Umbilical cord (tissue), 1 donor: ENCODE measurements at regions not wholly inside any gene's neighbourhood (a gene's known extent, or its start where the extent isn't known, plus 50 kb on each side); places are given as distances from the start of the nearest gene placed in this dataset.
"Not testable (repeated sequence)": the region's sequence is repeated elsewhere in the genome, so short reads cannot be mapped to it uniquely, and the experiment has no call there.

Experiments
- DNase-seq: peaks from one replicate; pipeline ENCODE4 v3.0.0-alpha.2; 2015; ENCODE audit warnings: low spot score

DNA sequence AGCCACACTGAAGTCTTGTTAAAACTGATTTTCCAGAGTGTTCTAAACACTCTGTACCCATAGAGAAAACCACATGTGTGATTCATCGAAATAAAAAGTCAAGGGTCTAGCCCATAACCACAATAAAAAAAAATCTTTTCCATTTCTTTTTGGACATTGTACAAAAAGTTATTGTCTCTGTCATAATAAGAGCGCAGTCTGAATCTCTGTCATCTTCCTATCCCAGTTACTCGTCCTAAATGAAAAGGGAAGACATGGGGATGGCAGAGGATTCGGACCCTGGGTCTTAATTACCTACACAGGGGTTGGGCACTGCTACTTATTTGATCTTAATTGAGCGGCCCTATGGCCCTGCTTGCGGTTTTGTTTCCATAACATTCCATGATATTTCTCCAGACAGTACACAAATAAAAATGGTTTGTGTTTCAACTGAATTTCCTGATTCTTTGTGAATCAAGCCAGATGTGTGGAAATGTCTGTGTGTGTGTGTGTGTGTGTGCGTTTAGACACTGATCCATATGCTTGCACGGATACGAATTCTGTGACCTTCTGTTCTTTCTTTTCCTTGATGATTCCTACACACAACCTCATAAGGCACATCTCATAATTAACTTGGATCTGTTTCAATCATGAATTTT is 133.4 kb upstream of the SPATS2L start:
- no peak for DNase-seq

DNA sequence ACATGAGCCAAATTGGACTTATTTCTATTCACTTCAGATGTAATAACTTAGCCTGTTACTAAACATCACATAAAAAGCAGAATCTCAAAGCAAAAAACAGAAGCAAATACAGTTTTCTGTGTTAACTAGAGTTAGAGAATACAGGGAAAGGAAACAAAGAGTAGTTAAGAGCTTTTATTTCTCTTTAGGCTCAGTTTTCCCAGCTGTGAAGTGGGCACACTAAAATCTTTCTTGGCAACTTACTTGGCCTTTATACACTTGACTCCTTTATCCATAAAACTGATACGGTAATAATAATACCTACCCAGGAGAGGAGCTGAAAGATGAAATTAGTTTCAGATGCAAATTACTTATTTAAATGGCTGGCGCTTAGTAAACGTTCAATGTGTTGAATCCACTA is 132.8 kb upstream of the SPATS2L start:
- no peak for DNase-seq

DNA sequence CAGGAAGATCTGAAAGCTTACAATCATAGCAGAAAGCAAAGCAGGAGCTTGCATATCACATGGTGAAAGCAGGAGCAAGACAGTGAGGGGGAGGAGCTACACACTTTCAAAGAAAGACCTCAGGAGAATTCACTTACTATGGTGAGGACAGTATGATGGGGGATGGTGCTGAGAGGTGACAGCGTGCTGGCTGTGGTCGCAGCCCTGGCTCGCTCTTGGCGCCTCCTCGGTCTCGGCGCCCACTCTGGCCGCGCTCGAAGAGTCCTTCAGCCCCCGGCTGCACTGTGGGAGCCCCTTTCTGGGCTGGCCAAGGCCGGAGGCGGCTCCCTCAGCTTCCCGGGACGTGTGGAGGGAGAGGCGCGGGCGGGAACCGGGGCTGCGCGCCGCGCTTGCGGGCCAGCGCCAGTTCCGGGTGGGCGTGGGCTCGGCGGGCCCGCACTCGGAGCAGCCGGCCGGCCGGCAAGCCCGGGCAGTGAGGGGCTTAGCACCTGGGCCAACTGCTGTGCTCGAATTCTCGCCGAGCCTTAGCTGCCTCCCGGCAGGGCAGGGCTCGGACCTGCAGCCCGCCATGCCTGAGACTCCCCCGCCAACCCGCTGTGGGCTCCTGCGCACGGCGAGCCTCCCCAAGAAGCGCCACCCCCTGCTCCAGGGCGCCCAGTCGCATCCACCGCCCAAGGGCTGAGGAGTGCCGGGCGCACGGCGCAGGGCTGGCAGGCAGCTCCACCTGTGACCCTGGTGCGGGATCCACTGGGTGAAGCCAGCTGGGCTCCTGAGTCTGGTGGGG is 131.9 kb upstream of the SPATS2L start:
- DNase-seq: no peak

DNA sequence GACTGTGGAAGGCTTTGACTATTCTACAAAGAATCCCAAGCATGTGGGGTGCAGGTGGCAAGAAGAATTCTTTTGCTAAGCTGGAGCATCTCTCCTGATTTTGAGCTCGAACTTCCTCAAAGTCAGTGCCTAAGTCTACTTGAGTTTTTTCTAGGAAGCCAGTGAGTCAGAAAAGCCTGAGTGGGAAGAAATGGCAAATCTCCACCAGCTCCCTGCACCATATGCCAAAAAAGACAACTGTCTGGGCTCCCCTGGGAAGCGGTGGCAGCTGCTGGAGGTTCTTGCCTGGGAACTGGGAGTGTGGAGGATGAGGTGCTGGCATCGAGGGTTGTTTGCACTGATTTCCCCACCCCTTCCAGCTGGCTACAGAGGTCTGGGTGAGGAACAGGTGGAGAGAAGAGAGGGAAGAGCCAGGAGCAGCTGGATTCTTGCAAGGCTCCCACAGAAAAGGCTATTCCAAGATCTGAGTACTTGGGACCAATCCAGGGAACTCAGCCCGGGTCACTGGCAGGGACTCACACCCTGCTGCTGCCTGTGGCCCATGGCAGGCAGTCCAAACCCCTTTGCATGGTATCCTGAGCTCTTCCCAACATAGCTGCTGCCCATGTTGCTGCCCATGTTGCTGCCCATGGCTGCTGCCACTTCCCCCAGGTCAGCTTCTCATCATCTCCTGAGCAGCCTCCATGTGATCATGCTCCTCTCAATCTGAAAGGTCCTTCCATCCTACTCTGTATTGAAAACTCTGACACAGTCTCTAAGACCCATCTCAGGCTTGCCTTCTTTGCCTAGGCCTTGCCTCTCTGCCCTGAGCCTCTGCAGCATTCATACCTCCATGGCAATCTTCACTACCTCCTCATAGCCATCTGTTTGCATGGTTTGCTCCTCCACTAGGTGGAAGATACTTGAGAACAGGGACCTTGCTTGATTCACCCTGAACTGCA is 128.3 kb upstream of the SPATS2L start:
- DNase-seq: no peak

DNA sequence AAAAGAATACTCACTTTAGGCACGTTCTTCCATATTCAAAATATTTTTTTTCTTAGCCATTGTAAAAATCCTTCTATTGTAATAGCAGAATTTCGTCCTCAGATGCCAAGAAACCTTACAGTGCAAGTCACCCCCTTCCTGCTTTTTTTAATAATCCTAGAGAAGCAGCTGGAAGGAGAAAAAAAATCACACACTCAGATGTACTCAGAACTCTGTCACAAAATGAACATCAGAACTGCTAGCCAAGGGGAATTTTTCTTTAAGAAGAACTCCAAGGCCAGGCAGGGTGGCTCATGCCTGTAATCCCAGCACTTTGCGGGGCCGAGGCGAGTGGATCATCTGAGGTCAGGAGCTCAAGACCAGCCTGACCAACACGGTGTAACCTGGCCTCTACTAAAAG is 127.3 kb upstream of the SPATS2L start:
- no peak for DNase-seq

DNA sequence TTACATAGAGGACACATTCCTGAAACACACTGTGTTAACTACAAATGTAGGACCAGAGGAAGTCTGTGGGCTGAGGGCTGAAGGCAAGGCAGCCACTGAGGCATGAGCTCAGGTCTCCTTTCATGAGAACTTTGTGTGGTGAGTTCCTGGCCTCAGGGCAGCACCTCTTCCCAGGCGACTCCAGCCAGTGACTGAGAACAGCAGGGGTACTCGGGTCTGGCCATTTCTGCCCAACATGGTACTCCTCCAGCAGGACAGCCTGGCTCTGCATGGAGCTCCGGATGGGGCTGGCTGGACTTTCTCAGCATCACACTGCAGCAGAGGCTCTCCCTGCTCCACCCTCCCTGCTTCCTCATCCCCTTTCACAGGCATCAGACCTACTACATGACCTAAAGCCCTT is 125.5 kb upstream of the SPATS2L start:
- DNase-seq: no peak

DNA sequence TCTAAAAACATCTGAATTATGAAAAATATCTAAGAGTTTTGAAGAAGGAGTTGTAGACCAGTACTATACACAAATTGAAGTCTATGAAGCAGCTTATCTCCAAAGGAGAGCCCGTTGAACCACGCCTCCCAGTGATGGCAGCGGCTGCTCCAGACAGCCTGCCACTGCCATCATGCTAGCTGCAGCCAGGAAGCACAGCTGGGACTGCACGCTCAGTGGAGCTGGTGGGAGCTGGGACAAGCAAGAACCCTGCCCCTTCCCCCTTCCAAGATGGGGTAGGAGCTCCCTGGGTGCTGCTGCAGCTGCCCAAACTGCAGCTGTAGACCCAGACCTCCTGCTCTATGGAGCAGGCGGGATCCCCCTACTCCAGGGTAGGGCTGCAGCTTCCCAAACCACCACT is 124.7 kb upstream of the SPATS2L start:
- DNase-seq: no peak

DNA sequence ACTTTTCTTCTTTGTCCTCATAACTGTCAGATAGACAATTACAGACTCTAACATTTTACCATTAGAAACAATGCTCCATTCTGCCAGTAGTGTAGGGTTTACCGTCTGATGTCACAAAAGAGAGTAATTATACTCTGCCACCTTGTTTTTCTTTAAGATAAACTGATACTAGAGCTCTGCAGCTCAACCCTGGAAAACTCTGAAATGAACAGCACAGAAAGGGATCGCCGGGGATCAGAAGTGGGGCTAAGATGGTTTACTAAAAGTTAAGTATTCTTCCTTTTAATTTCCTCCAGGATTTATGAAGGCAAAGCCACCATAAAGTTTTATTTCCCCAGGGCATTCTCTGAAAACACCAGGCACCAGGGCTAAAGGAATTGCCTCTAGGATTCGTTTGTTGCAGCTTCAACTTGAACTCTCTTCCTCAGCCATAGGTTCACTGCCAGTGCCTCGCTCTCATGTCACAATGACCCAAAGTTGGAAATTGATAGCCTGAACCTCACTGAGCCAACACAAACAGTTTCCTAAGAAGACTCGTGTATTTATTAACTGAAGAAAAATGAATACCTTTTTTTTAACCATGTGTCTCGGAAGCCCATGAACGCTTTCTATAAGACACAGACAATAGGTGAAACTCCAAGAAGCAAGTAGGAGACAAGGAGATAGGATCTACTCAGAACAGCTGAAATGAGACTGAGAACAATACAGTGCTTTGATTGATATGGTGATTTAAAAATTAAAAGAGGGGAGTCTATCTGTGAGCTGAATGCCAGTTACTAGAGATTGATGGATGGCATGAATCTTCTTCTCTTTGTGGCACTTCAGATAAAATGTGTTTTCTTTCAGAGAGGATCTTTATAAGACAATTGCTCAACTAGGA is 121.5 kb upstream of the SPATS2L start:
- DNase-seq: no peak

DNA sequence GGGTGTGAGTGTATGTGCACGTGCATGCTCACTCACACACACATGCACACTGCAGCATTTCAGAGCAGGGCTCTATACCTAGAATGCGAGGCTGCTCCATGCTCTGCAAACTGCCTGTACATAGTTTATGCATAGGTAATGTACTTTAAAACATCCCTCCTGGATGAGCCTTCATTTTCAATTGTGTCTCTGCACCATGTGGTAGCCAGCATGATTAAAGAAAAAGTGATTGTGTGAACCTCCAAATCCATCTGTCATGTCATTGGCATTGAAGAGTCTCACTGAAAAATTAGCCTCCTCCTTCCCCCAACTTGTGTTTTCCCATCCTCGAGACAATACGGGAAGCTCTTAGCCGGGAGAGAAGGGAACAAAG is 120.9 kb upstream of the SPATS2L start:
- DNase-seq: no peak

DNA sequence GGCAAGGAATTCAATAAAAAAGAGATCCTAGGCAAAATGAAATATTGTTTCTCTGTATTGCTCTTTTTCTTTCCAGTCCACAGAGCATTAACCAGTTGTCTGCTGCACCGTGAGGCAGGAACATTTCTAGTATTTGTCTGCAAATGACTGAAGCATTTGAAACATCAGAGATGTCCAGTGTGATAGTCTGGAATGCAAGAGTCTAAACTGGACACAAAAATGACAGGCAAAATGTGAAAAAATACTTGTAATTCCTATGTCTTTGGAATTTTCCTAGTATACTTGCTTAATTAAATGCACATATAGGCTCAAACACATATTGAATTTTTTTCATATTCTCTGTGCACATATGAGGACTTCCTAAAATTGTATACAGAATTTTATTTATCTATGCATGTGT is 120.5 kb upstream of the SPATS2L start:
- no peak for DNase-seq

DNA sequence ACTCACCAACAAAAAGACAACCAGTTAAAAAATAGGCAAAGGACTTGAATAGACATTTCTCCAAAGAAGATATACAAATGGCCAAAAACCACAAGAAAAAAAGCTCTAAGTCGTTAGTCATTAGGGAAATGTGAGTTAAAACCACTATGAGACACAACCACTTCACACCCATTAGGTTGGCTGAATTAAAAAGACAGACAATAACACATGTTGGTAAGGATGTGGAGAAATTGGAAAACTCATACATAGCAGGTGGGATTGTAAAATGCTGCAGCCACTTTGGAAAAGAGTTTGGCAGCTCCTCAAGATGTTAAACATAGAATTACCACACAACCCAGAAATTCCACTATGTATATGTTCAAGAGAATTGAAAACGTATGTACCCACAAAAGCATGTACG is 117.6 kb upstream of the SPATS2L start:
- no peak for DNase-seq

DNA sequence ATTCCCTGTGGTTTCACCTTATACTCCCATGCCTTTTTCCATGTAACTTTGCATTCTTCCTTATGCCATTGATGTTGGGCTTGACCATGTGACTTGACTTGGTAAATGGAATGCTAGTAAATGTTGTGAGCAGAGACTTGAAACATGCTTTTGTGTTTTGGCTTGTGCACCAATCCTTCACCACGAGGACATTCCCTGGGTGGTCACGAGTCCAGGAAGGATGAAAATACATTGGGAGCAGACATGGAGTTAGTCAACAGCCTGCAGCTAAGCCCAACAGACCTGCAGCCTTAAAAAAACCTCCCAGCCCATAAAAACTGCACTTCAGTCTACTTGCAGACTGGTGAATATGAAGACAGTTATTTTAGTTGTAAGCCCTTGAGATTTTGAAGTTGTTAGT is 116.5 kb upstream of the SPATS2L start:
- no peak for DNase-seq

DNA sequence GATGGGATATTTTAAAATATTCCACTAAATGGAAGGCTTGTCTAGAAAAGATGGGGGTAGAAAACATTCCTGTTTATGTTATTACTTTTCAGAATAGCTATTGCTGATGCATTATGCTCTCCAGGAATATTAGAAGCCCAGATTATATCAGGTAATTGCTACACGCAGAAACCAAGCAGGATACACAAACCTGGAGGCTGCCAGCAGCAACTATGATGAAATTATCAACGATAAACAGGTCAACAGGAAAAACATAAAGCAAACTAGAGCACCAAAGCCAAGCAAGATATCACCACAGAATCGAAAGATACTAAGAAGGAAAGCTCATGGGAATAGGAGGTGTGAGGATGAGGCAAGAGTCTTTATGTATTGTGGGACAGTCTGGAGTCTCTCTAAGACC is 113.2 kb upstream of the SPATS2L start:
- DNase-seq: no peak

DNA sequence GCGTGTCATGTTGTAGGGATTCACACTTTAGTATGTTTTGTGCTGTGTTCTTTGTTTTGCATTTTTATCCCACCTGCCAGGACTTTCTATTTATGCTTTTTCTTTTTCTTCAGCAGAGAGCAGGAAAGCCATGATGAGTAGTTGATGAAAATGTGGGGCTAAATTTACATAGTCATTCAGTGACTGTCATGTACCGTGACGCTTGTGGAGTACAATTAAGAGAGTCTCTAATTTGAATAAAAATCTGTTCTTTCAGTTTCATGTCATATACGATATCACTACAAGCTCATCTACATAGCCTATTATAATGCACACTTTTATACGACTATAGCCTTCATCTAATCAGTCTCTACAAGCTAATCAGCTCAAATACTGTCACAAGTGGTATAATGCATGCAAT is 112.7 kb upstream of the SPATS2L start:
- no peak for DNase-seq

DNA sequence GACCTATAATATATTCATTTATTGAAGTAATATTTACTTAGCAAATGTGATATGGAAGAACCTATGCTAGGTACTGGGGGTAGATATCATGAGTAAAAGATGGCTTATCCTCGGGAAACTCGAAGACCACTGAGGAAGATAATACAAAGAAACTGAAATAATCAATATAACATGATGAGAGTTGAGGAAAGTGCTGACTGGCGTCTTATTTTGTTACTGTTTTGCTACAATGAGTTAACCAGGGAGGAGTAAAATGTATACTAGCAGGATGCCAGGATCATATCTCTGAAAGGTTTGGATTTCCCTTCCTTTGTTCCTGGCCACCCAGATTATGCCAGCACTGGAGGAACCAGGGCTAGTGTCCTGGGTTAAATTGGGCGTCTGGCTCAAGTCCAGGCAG is 111.7 kb upstream of the SPATS2L start:
- DNase-seq: no peak

DNA sequence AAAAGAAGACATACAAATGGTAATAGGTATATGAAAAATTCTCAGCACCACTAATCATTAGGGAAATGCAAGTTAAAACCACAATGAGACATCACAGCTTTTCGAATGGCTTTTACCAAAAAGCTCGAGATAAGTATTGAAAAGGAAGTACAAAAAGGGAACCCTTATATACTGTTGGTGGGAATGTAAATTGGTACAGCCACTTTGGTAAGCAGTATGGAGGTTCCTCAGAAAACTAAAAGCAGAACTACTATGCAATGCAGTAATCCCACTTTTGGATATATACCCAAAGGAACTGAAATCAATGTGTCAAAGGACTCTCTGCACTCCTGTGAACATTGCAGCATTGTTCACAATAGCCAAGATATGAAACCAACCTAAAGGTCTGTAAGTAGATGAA is 107.5 kb upstream of the SPATS2L start:
- no peak for DNase-seq

DNA sequence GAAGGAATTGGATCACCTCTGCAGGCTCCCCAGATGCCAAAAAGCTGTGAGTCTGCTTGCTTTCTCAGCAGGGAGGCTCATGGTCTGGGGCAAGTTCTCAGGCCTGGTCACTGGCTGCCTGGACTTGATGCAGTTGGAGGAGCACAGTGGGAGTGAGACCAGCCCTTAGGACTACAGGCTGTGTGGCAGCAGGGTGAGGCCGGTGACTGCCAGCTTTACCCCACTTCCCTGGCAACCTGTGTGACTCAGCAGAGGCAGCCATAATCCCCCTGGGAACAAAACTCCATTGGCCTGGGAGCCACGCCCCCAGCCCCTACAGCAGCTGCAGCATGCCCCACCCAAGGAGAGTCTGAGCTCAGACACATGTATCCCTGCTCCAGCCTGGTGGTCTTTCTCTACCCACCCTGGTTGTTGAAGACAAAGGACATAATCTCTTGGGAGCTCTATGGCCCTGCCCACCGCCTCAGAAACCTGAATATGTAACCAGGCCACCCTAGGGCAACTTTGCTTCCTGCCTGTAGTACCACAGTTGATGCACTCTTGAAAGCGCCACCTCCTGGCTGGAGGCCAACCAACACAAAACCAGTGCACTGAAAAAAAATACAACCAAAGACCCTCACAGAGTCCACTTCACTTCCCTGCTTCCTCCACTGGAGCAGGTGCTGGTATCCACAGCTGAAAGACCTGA is 106.8 kb upstream of the SPATS2L start:
- DNase-seq: no peak

DNA sequence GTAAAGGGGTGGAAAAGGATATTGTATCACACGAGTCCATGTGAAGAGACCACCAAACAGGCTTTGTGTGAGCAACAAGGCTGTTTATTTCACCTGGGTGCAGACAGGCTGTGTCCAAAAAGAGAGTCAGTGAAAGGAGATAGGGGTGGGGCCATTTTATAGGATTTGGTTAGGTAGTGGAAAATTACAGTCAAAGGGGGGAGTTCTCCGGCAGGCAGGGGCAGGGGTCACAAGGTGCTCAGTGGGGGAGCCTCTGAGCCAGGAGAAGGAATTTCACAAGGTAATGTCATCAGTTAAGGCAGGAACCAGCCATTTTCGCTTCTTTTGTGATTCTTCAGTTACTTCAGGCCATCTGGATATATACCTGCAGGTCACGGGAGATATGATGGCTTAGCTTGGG is 104.7 kb upstream of the SPATS2L start:
- not testable (repeated sequence) for DNase-seq

DNA sequence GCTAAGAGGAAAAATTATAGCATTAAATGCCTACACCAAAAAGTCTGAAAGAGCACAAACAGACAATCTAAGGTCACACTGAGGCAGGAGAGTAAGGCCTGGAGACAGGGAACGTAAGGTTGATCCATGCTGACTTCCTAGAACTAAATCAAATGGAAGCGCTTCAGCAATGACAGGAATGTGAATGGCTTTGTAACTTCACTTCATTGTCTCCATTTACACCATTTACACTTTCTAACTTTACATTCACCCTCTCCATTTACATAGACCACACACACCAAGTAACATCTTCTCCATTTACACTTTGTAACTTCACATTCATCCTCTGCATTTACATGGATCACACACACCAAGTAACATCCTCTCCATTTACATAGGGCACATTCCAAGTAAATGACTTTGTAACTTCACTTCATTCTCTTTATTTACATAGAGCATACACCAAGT is 103.1 kb upstream of the SPATS2L start:
- DNase-seq: no peak

DNA sequence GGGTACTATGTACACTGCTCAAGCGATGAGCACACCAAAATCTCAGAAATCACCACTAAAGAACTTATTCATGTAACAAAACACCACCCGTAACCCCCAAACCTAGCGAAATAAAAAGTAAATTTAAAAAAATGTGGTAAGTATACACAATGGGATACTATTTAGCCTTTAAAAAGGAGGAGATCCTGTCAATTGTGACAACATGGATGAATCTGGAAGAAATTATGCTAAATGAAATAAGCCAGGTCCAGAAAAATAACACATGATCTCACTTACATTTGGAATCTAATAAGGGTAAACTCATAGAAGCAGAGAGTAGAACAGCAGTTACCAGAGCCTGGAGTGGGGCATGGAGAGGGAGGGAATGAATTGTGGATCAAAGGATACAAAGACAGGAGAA is 98.5 kb upstream of the SPATS2L start:
- no peak for DNase-seq

DNA sequence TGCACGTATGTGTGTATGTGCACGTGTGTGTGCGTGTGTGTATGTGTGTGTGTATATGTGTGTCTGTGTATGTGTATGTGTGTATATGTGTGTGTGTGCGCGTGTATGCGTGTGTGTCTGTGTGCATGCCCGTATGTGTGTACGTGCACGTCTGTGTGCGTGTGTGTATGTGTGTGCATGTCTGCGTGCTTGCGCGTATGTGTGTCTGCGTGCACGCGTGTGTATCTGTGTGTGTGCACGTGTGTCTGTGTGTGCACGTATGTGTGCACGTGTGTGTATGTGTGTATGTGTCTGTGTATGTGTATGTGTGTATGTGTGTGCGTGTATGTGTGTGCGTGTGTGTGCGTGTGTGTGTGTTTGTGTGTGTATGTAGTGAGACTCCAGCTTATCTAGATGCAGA is 97.5 kb upstream of the SPATS2L start:
- DNase-seq: no peak
